PC-3 (cell line): ENCODE measurements at regions not wholly inside any gene's neighbourhood (a gene's known extent, or its start where the extent isn't known, plus 50 kb on each side); places are given as distances from the start of the nearest gene placed in this dataset.

ENCODE experiments used
- EZH2phosphoT487 ChIP-seq: fragments of 300-600 bp; sonication (generic); IDR thresholded peaks from 2 replicates; pipeline ENCODE4 v1.6.1; 2018; ENCODE audit warnings: mild to moderate bottlenecking, antibody characterized with exemption, low read length, borderline replicate concordance
- TF ChIP-seq, protein P1 (sequence below): fragments of 300-600 bp; sonication (generic); conservative IDR thresholded peaks from 2 replicates; pipeline ENCODE4 v1.5.1; 2017; ENCODE audit warnings: antibody characterized with exemption, low read depth, mild to moderate bottlenecking, low read length

DNA sequence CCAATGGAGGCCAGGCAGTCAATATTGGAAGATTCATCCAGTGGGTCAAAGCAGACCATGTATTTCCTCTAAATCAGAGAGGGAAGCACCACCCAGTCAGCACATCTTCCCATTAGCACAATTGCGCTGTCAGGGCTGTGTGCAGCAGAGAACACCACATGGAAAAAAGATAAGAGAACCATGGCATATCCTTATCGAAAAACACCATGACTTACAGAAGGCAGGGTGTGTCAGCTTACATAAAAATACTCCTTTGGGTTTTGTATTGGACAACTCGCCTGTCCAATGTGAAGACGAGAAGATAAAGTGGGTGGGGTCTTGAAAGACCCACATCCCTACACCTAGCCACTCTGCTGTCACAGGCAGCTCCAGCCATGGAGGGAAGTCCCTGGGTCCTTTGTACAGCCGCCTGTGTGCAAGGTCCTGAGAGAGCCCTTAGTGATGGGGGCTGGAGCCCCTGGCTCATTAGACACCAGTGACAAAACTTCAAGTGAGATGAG lies 71.9 kb upstream of the SPATA31E1 start:
- TF ChIP-seq, protein P1, sequence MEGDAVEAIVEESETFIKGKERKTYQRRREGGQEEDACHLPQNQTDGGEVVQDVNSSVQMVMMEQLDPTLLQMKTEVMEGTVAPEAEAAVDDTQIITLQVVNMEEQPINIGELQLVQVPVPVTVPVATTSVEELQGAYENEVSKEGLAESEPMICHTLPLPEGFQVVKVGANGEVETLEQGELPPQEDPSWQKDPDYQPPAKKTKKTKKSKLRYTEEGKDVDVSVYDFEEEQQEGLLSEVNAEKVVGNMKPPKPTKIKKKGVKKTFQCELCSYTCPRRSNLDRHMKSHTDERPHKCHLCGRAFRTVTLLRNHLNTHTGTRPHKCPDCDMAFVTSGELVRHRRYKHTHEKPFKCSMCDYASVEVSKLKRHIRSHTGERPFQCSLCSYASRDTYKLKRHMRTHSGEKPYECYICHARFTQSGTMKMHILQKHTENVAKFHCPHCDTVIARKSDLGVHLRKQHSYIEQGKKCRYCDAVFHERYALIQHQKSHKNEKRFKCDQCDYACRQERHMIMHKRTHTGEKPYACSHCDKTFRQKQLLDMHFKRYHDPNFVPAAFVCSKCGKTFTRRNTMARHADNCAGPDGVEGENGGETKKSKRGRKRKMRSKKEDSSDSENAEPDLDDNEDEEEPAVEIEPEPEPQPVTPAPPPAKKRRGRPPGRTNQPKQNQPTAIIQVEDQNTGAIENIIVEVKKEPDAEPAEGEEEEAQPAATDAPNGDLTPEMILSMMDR, result no peak
- no peak for TF ChIP-seq EZH2phosphoT487
